Omental fat pad (tissue), 3 donors: ENCODE measurements at regions not wholly inside any gene's neighbourhood (a gene's known extent, or its start where the extent isn't known, plus 50 kb on each side); places are given as distances from the start of the nearest gene placed in this dataset.

Experiments used
- ATAC-seq: fragments of 150-250 bp; one replicate; pipeline ENCODE4 v1.9.1; 2016; ENCODE audit warnings: mild to moderate bottlenecking, moderate library complexity; ENCODE audit not compliant: low FRiP score
- DNase-seq: peaks from one replicate; pipeline ENCODE4 v3.0.0-alpha.2; 2019; ENCODE audit warnings: low spot score
- CTCF ChIP-seq, 3 donors: fragments of 450-650 bp; IDR thresholded peaks; one replicate each; pipeline ENCODE4 v1.5.1; 2016 to 2017; ENCODE audit warnings: antibody characterized with exemption in 3 of 3, mild to moderate bottlenecking in 3 of 3, moderate library complexity in 2 of 3

- no peak for DNase-seq
- no peak for TF ChIP-seq CTCF (IDR thresholded peaks at IDR 0.05)
- no peak for ATAC-seq
Observed at GRCh38 chr10:78547905-78548304, 514.2 kb downstream of the RPS24 start.

GRCh38 chr10:78548369-78548768, 514.7 kb downstream of the RPS24 start:
- no peak for TF ChIP-seq CTCF (IDR thresholded peaks at IDR 0.05)
- ATAC-seq: no peak

GRCh38 chr10:78549140-78549935, 515.7 kb downstream of the RPS24 start:
- peak; percentile 38 for ATAC-seq
- no peak for DNase-seq
- no peak for TF ChIP-seq CTCF (IDR thresholded peaks at IDR 0.05)

More at GRCh38 chr10:78548369-78548768, 514.7 kb downstream of the RPS24 start:
- no peak for DNase-seq

- ATAC-seq: no peak
- no peak for TF ChIP-seq CTCF (IDR thresholded peaks at IDR 0.05)
- DNase-seq: no peak
Observed at GRCh38 chr10:78550090-78550489, 516.4 kb downstream of the RPS24 start.

GRCh38 chr10:78550716-78551115, 517.1 kb downstream of the RPS24 start:
- no peak for TF ChIP-seq CTCF (IDR thresholded peaks at IDR 0.05)
- no peak for DNase-seq
- ATAC-seq: no peak

GRCh38 chr10:78551184-78552005, 517.4 kb upstream of the ZMIZ1 start:
- TF ChIP-seq CTCF (IDR thresholded peaks at IDR 0.05): no peak
- DNase-seq (no peak), ATAC-seq (no peak)
